ENCODE measurements at regions not wholly inside any gene's neighbourhood (a gene's known extent, or its start where the extent isn't known, plus 50 kb on each side); places are given as distances from the start of the nearest gene placed in this dataset.
"Not testable (repeated sequence)": the region's sequence is repeated elsewhere in the genome, so short reads cannot be mapped to it uniquely, and the experiment has no call there.

DNA sequence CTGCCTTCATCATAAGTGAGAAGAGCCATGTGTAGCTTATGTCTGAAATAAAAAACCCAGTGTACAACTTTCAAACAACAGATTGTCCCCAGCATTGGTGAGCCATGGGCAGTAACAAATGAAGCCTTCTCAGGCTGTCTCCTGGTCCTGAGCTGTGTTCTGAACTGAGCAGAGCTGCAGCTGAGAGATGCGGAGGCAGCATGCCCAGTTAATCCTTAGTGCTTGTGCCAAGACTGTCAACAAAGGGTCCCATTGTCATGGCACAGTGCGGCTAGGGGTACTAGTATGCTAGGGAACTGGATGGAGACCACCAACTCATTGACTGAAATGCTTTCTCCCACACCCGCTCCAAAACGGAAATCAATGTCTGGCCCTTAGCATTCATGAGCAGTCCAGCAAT lies 154.3 kb downstream of the RMST start:
- DNase-seq (ENCODE audit: low spot score) (no peak), FAIRE-seq (no peak)

DNA sequence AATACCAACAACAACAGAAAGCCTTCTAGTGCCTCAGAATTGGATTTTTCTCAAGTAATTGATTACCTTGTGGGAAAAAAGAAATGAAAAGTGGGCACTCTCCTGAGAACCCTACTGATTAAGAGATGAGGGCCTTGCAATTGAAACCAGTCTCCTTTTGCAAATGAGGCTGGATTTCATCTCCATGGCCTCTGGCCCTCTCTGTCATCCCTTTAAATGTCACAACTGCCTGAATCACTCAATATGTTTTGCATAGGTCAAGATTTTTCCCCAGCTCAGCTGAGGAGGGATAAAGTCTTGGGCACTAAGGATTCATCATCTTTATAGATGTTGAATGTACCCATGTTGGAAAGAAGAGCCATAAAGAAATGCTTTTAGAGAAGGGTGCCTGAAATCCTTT lies 166.4 kb downstream of the RMST start:
- DNase-seq (ENCODE audit: low spot score) (no peak), FAIRE-seq (no peak)

DNA sequence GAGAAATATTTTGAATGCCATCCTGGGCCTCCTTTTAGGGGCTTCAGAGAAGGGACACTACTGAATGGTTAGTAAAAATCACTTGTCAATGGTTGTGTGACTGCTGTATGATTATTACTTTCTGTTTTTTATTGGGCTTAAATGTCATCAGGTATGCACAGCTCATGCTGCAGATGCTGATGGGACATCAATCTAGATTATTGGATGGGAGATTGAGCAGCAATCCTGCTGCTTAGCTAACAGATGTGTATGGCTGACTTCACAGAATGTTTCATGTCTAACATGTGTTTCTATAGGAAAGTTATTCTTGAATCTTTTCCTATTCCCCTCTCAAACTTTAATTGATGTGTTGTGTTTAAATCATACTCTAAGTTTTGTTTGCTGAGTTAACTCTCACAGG lies 166.8 kb downstream of the RMST start:
- FAIRE-seq (no peak), DNase-seq (ENCODE audit: low spot score) (no peak)

DNA sequence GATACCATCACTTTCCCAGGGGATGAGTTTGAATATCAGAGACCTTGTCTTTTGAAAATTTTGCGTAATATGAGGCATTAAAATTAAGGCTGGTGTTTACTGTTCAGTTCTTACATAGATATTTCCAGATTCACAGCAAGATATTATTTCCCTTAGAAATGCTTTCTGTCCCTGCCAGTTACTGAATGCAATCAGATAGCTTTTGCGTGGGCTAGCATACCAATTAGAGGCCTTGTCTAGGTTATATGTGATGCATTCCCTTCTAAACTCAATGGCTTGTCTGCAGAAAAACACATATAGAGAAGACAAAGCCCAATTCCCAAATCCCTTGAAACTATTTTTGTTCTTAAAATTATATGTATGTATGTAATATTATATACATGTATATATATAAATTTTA lies 167.8 kb downstream of the RMST start:
- DNase-seq (ENCODE audit: low spot score) (no peak), FAIRE-seq (no peak)

DNA sequence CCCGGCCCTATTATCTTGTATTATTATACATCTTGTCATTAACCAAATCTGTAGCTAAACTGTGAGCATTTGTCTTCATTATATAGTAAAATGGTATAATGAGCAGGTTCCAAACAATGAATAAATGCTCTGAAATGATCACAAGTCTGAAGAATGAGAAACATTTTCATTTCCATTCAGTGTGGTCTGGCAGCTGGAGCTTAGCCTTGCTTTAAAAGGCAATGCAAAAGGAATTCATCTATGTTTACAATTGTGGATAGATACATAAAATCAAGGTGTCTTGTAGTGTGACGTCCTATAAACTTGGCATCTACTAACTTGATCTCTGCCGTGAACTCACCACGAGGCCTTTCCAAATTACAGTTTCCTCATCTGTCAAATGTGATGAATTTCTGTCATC lies 168.3 kb downstream of the RMST start:
- DNase-seq (ENCODE audit: low spot score) (no peak), FAIRE-seq (no peak)

DNA sequence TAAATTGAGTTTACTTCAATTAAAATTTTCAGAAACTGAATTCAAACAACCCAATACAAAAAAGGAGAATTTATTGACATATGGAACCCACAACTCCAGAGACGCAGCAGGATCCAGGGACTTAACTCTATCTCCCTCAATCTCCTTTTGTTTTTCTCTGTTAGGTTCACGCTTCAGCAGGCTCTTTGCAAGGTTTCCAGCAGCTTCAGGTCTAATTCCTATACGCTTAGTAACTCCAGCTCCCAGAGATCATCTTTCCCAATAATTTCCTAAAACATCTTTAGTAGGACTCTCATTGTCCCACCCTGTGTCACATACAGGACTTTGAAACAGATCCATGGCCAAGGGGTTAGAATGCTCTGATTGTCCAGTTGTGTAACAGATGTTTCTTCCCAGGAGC lies 175.2 kb downstream of the RMST start:
- DNase-seq (ENCODE audit: low spot score) (no peak), FAIRE-seq (no peak)

DNA sequence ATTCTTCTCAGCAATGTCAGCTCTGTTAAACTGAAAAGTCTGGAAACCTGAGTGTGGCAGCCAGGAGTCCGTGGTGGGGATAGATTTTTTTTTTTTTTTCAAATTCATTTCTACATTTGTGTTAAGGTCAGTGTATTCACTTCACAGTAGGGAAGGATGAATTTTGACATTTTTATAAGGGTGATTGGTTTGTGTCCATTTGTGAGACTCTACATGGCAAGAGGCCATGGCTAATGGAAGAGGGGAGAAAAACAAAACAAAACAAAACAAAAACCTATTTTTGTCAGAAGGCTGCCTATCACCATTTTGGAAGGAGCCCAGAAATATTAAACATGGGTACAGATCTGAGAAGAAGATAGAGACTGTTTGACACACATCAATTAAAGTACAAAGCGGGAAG lies 176.1 kb downstream of the RMST start:
- DNase-seq (ENCODE audit: low spot score) (no peak), FAIRE-seq (no peak)

DNA sequence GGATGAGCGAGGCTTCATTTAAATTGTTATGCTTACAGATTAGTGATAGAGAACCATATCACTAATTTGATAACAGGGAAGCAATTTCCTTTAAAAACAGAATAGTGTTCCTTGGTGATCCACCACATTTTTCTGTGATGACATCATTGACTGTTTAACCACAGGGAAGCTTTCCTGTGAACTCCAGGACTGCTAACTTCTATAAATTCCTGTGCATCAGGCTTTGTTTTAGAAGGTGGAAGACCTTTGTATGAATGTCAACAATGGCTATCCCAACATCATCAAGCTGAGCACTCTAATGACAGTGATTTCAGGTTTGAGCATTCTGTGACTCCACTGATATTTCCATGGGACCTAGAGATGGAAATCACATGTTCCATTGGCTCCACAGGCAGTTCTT lies 177.1 kb downstream of the RMST start:
- DNase-seq (ENCODE audit: low spot score) (peak; percentile 38), FAIRE-seq (no peak)

DNA sequence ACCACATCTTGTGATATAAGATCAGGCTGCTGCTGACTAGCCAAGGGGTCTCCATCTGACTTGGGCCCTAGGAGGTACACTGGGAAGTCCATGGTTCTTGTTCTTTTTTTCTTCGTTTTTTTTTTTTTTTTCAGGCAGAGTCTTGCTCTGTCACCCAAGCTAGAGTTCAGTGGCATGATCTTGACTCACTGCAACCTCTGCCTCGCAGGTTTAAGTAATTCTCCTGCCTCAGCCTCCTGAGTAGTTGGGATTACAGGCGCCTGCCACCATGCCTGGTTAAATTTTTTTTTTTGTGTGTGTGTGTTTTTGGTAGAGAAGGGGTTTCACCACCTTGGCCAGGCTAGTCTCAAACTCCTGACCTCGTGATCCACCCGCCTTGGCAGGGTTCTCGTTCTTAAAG lies 178.2 kb downstream of the RMST start:
- FAIRE-seq = no peak

DNA sequence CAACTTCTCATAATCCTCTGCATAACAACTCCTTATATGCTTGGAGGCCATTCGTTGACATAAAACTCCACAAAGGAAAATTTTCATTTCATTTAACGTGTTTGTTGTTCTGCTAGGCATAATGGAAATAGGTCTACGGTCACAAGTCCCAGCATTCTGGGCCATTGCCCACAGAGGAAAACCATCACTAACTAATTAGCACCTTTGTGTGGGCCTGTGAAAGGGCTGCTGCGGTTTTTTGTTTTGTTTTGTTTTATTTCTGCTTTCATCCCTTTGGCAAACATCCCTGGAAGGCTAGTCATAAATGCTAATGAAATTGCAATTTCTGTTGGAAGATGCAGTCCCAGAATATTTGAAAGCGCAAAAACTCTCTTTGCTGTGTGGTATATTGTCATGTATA lies 180.3 kb downstream of the RMST start:
- DNase-seq (ENCODE audit: low spot score) (no peak), FAIRE-seq (no peak)

More for the DNA sequence above, 178.2 kb downstream of the RMST start:
- DNase-seq (ENCODE audit: low spot score) = no peak

DNA sequence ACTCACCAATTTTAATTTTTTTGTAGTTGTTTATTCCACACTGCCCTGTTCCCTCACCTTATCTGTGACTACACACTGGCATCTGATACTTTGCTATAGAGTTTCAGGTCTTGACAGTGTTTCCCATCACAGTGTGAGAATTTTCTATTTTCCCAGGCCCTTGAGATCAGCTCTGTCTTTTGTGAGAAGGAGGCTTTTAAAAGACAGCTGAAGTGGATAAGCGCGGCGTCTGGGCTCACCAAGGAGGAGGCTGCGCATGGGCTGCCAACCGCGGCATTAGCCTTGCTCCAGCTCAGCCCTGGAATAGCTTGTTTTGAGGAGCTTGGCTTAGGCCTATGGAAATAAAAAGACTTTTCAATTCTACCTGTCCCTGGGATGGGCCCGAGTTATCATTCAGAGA lies 181.3 kb downstream of the RMST start:
- DNase-seq (ENCODE audit: low spot score) (no peak), FAIRE-seq (no peak)

DNA sequence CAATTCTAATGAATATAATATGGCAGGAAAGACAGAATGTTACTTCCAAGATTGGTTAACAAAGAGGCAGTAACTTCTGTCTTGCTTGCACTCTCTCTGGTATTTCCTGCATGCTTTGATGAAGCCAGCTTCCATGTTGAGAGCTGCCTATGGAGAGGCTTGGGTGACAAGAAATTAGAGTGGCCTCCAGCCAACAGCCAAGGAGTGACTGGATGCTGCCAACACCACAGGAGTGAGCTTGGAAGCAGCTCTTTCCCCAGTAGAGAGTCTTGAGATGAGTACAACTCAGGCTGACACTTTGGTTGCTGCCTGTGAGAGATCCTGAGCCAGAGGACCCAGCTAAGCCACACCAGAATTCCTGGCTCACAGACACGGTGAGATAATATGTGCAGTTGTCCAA lies 183.1 kb downstream of the RMST start:
- FAIRE-seq = no peak
- no peak for DNase-seq (ENCODE audit: low spot score)

DNA sequence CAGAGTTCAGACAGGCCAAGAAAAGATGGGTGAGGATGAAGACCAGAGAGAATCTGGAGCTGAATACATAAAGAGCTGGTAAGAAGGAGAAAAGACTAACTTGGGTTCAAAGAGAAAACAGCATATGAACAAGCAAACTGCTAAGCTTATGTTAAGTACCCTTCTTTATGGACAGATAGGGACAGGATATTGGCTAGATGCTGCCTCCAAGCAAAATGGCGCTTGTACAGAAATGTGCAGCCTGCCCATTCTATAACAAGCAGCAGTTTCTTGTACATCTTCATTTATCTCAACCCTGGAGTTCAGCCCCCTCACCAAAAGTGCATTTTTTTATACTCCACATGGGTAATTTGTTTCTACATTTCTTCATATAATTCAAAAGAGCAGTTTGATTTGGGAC lies 184.5 kb downstream of the RMST start:
- FAIRE-seq = no peak

DNA sequence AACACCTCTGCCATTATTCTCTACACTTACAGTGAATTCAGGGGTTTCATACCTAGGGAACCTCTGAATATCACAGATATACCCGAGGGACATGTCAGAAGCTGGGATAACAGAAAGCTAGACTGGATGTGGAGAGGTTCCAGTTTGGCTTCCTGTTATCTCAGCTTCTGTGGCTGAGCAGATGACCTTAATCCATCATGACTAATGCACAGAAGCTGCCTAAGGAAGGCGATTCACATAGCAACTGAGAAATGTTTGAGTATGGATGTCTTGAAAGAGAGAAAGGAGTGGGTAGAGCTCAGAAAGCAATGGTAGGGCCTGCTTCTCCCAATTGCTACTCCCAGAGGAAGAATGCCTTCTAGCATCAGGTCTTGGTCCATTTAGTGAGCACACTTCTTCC lies 187.6 kb downstream of the RMST start:
- FAIRE-seq (no peak), DNase-seq (ENCODE audit: low spot score) (peak; percentile 54)

More for the DNA sequence above, 184.5 kb downstream of the RMST start:
- DNase-seq (ENCODE audit: low spot score) = no peak

DNA sequence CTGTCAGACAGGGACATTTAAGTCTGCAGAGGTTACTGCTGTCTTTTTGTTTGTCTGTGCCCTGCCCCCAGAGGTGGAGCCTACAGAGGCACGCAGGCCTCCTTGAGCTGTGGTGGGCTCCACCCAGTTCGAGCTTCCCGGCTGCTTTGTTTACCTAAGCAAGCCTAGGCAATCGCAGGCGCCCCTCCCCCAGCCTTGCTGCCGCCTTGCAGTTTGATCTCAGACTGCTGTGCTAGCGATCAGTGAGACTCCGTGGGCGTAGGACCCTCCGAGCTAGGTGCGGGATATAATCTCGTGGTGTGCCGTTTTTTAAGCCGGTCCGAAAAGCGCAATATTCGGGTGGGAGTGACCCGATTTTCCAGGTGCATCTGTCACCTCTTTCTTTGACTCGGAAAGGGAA lies 193.9 kb downstream of the RMST start:
- FAIRE-seq; DNase-seq (ENCODE audit: low spot score): not testable (repeated sequence)

DNA sequence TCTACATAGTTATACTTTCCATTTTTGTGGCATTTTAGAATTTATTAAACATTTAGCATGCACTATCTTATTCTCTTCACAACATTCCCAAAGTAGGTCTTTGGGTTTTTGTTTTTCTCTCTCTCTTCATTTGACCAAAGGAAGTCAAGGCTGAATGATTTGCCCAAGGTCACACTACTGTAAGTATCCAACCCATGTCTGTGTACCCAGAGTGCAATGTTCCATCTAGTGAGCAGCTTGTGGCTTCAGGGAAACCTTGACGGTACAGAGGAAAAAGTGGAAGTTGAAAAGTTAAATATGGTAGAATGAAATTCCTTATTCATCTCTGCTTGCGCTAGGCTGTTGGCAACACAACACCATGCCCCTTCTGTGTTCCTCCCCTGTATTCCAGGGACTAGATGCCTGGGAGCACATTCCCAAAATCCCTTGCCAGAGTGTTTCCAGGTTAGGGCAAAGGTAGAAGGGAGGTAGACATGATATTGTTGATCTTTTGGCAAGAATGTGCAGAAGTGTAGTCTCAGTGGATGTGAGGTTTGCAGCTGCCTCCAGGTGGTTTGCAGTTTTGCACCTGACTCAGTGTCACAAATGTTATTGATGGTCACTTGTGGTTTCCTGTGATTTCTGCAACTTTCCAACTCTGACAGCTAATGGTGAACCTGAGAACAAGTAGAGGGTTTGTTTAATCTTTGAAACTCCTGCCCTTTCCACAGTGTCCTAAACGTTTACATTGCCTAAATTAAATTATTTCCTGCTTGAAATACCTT lies 196.7 kb downstream of the RMST start:
- no peak for FAIRE-seq
- DNase-seq (ENCODE audit: low spot score) = no peak

DNA sequence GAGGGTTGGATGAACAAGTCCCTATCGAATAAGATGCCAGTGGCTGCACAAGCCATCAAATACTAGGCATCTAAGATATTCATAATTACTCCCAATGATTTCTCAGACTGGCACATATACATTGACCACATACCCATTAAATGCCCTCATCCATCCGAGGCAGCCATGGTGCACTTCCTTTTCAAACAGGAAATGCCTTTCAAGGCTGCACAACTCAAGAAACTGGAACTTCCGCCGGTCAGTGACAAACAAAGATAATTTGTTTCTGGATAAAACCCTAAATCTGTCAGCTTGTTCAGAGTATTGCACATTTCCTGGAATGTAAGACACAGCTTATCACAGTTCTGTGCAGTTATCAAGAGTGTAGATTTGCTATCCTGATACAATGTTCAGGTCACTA lies 203.7 kb downstream of the RMST start:
- DNase-seq (ENCODE audit: low spot score) (no peak), FAIRE-seq (no peak)

DNA sequence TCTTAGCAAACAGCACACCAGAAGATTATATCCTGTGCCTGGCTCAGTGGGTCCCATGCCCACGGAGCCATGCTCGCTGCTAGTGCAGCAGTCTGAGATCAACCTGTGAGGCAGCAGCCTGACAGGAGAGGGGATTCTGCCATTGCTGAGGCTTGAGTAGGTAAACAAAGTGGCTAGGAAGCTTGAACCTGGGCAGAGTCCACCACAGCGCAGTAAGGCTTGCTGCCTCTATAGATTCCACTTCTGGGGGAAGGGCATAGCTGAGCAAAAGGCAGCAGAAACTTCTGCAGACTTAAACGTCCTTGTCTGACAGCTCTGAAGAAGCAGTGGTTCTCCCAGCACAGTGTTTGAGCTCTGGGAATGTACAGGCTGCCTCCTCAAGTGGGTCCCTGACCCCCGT lies 210.3 kb downstream of the RMST start:
- no peak for DNase-seq (ENCODE audit: low spot score)
- no peak for FAIRE-seq

DNA sequence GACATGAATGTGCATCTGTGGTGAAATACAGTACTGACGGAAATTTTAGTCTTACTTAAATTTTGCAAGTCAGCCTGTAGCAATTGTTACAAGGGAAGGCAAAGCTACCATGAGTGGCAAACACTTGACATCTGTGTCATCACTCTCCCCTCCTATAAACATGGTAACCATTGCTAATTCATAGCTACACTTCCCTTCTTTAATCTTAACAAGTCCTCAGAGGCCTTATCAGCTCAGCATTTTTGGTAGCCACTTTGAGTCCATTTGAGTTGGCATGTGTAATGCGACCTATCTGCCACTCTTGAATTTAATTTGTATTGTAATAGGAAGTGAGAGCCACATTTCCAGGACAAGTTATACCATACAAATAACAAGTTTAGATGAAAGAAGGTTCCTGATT lies 218.1 kb downstream of the RMST start:
- FAIRE-seq = no peak
- no peak for DNase-seq (ENCODE audit: low spot score)

DNA sequence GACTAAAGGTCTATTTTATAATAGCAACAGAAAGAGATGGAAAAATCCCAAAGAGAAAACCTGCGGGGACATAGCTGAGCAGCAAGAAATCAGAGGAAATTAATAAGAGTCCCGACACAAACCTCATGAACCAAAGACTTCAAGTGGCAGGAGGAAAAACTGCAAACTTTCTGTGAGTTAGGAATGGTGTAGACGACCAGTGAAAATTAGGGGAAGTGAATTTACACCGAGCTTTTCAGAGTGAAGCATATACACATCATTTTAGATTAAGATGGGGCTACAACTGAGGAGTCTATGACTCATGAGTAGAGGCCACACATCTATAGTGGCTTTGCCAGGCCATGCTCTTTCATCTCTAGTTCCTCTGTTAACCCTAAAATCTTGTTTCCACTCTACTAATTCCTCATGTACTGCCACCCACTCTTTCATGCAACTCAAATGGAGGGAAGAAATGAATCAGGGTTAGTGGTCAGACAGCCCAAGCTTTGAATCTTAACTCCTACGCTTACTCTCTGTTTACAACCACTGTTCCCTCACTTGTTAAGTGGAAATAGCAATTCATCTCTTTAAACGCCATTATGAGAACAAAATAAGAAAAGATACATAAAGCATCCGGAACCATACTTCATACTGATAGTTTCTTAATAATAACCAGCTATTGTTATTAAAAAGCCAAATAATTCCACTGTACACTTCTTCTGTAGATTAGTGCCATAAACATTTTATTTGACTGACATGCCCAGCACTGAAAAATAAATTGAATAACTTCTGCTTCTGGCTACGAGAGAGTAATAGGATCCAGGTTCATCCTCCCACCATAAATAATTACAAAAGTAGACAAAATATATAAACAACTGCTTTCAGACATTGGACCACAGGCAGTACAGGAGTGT lies 219.3 kb downstream of the RMST start:
- no peak for DNase-seq (ENCODE audit: low spot score)
- FAIRE-seq = no peak

DNA sequence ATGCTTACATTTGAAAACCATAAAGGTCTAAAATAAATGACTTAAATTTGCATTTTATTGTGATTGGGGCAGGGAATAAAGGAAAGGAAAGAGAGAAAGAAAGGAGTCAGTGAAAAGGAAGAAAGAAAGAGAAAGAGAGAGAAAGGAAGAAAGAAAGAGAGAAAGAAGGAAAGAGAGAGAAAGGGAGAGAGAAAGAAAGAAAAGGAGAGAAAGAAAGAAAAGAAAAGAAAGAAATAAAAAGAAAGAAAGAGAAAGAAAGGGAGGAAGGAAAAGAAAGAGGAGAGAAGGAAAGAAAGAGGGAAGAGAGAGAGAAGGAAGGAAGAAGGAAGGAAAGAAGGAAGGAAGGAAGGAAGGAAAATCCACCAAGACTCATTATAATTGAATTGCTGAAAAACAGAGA lies 222.8 kb downstream of the RMST start:
- FAIRE-seq (no peak), DNase-seq (ENCODE audit: low spot score) (no peak)

DNA sequence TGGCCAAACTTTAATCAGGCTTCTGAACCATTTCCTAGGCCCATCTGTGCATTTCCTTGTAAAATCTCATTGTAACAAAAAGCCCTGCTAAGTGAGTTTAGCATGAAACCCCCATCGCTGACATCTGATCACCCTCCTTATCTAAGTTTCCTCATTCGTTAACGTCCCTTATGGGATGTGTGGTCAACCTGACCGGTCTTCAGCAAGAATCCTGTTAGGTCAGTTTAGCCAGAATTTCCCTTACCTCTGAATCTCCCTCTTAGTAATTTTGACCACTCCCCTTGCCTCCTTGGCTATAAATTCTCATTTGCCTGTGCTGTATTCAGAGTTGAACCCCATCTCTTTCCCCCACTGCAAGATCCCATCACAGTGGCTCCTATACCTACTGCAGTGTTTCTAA lies 239.3 kb downstream of the RMST start:
- FAIRE-seq = no peak
- DNase-seq (ENCODE audit: low spot score) = no peak

DNA sequence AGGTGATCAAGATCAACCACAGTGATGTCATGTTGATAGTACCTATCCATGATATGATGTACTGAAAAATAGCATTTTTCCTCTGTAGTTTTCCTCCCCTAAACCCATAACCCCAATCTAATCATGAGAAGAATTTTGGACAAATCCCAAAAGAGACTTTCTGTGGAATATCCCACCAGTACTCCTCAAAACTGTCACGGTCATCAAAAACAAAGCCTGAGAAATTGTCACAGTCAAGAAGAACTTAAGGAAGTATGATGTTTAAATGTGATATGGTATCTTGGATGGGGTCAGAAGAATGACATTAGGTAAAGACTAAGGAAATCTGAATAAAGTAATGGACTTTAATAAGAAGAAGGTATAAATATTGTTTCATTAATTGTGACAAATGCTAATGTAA lies 248.8 kb downstream of the RMST start:
- DNase-seq (ENCODE audit: low spot score) = no peak
- FAIRE-seq = no peak
